NCI-H1092 (cell line): ENCODE measurements at regions not wholly inside any gene's neighbourhood (a gene's known extent, or its start where the extent isn't known, plus 50 kb on each side); places are given as distances from the start of the nearest gene placed in this dataset.

Experiments used
- DNase-seq: peaks from one replicate; lab custom pipeline; 2025; lab: John Stamatoyannopoulos, UW

DNA sequence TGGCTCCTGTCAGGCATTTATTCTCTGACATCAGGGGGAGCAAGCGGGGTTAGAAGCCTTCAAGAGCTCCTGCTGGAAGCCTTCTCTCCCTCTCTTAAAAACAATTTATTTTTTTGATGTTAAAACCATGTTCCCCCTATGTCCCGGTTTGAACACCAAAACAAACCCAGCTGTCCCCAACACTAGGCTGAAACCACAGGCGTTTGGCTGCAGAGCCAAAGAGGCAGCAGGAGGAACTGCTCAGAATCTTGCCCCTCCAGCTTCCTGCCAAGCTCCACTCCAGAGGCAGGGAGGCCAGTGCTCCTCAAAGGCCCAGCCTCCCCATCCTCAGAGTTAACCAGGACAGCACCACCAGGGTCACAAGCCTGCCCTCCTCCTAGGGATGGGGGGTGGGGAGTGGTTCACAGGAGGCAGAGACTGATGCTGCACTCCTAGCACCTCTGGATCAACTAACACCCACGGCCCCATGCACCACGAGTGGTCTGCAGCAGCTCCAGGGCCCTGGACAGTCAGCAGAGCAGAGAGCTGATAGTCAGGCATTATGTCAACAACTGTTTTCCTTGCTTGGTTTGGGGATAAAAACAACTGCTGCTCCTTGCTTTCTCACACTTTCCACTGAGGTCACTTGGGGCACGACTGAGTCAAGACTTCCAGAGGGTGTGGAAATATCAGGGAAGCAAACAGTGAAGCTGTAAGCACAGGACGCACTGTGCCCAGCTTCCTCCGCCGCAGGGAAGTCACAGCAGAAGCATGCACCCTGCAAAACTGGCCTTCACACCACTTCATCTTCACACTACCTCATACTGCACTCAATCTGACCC lies 96.5 kb upstream of the ADRA1B start:
- no peak for DNase-seq

DNA sequence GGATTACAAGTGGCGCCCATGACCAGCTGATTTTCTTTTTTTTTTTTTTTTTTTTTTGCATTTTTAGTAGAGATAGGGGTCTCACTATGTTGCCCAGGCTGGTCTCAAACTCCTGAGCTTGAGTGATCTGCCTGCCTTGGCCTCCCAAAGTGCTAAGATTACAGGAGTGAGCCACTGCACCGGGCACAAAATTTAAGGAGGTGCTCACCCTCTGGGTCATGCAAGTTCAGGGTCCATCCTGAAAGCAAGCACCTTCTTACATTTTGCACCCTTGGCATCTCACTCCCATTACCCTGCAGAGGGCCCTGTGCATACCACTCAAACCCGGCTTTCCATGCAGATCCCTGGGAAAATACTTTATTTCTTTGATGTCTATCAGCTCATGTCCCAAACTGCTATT lies 95.6 kb upstream of the ADRA1B start:
- no peak for DNase-seq

DNA sequence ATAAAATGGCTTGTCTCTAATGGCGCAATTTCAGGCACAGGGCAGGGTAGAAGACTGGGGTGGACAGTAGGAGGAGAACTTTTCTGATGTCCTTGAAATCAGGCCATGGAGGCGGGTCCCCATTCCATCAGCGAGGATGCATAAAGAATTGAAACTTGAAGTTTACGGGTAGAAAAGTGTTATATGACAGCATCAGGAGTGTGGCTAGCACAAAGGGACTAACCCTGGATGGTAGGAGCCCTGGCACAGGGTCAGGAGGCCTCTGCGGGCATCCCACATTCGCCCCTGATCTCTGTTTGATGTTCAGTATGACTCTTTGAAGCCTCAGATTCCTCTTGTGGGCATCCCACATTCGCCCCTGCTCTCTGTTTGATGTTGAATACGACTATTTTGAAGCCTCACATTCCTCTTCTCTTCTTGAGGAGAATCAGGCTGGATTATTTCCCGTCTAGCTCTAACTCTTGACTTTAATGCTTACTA lies 94.8 kb upstream of the ADRA1B start:
- DNase-seq, result no peak

DNA sequence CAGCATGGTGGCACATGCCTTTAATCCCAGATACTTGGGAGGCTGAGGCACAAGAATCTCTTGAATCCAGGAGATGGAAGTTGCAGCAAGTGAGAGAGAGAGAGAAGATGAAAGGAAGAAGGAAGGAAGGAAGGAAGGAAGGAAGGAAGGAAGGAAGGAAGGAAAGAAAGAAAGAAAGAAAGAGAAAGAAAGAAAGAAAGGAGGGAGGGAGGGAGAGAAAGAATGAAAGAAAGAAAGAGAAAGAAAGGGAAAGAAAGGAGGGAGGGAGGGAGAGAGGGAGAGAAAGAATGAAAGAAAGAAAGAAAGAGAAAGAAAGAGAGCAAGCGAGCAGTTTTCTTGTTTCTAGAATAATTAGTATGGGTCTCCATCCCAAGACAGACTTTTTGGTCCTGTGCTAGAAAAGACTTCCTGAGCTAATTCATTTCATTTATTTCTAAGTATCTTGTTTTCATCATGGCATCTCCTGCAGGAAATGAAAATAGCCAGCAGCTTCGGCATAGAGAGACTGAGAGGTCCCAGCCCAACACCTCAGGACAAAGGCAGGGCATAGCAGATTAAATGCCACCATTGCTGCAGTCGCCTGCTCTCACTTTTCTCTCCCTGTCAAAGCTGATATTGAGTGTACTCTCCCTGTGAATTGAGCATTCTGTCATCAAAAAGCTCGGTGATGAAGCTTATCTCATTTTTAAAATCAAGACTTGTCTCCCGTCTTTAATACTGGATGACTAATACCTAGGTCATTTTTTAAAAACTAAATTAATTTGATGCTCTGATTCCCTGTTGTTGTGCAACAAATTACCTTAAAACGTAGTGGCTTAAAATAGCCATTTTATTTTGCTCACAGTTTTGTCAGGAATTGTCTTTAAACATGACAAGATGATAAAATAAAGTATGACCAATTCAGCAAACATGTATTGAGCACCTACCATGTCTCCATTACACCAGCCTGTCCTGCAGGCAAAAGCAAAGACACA lies 91.8 kb upstream of the ADRA1B start:
- DNase-seq, result no peak

DNA sequence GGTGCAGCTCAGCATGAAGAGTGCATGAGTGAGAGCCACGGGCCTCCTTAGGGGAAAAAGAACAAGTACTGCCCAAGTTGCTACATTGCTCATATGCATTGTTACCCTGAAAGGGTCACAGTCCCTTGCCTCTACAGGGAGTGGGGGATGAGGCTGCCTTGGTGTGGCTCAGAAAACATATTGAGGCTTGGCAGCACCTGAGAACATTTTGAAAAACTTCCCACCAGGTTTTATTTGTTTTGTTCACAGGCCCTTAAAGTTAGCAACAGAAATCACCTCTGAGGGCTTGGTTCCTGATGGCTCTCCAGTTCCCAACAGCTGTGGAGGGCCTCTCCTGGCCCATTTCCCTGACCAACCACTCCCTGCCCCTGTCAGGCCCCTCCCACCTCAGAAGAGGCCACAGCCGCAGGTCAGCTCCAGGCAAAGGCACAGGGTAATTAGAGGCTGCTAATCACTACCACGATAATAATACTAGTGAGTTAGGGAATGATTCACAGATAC lies 90.7 kb upstream of the ADRA1B start:
- no peak for DNase-seq

DNA sequence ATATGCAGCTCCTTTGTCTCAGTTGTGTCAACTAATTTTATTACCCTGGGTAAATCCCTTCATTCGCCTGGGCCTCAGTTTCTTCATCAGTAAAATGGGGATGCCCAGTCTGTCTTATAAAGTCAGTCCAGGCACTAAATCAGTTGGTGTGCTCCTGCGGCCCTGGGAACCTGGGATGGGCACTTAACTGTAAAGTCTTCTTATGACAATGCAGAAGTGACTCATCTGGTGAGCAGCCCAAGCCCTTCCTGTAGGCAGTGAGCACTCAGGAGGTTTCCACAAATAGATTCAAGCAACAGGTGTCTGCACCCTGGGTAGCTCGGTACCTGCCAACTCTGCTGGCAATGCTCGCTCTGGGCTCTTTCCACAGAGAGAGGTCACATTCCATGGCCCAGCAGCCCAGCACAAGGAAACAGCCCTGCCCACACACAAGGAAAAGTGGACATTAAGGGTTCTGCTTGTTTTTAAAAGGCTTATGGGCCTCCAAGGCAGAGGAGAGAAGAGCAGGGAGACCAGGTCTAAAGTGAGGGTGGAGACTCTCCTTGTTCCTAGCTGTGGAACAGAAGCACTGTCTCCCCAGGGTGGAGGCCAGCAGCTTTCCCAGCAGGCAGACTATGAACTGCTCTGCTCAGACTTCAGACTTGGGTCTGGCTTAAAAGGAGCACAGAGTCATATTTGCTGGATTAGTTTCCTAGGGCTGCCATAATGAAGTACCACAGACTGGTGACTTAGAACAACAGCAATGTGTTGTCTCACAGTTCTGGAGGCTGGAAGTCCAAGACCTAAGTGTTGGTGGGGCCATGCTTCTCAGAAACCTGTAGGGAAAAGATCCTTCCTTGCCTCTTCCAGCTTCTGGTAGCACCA lies 89.7 kb upstream of the ADRA1B start:
- no peak for DNase-seq

DNA sequence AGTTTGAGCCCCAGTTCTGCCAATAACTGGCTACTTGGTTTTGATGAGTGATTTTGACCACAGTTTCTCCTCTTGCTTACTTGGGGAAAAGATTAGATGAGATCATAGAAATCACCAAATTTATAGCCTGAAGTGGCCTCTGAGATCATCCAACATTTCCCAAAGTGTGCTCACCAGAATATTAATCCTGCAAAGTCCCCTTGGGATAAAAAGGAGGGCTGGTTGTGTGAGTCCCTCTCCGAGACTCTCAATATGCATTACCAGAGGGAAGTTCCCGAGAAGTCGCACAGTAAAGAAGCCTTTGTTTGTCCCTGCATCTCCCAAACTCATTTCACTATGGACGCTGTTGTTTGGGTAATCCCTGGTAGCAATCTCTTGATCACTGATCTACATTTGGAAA lies 88.4 kb upstream of the ADRA1B start:
- DNase-seq, result no peak

DNA sequence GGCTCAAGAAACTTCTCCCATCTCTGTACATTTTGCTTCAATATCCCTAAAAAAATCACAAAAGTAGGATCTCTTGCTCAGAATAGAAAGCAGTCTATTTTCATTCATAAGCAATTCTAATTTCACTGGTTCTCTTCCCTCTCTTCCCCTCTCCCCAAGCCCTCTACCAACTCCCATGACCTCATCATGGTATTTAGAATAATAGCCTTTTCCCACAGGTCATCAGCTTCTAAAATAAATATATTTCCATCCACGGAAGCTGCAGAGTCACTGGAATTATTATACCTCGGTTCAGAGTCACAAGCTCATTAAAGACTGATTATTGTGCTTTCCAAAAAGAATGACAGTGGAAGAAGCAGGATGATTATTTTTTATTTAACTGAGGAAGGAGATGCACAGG lies 84.2 kb upstream of the ADRA1B start:
- no peak for DNase-seq

DNA sequence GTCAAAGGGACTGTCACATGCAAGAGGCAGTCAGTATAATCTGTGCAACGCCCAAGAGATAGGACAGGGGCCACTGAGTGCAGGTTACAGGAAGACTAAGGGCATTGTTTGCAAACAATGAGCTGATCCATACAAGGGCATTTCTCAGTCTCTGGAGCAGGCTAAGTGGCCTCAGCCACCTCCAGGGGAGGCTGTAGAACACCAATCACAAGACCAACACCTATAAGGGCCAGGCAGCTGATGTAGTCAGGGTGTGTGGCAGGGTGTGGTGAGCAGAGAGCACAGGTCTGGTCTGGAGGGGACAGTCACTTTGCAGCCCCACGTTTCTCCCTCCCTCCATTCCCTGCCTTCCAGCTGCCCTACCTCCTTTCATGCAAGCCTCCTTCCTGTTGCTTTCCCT lies 83.2 kb upstream of the ADRA1B start:
- no peak for DNase-seq

DNA sequence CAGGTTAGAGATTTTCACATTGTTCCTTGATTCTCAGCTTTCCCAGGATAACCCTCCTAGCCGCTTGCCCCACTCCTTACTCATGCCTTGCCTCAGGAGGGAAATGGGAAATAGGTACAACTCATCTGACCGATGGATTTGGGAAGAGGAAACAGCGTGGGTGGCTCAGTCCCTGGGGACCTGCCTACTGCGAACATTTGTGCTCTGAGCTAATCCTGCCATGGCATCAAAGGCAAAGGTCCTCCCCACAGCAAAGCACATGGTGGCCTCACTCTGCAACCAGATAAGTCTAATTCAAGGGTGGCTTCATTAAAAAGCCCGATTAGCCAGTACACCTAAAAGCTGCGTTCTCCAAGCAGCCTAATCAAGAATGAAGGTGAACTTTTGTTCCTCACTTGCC lies 82.4 kb upstream of the ADRA1B start:
- DNase-seq, result no peak

DNA sequence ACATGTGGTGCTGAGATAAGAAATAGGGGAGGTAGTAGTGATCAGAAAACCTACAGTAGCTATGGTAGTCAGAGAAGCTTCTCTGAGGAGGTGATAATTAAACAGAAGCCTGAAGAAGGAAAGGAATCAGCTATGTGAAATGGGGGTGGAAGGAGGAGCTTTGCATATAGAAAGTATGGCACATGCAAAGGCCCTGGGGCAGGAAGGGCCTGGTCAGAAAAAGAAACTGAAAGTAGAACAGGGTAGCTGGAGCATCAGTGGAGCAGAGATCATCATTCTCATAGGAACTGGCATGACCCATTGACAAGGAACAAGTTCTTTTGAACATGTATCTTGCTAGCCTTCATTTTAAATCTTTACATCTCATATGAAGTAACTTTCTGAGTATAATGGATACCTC lies 80.7 kb upstream of the ADRA1B start:
- no peak for DNase-seq

DNA sequence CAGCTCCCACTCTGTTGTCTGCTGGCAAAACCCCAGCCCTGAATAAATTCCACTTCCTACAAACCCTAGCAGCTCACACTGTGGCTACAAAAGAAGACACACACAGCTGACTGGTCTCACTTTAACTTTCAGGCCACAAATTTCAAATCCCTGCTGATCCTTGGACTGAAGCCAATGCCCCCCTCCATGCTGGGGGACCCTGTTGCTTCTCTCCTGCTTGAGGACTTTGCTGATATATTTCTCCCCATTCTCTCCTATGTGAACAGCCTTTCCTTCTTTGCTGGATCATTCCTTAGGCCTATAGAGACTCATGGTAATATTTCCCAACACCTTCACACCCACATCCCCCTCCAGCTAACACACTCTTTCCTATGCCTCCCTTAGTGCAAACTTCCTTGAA lies 79.6 kb upstream of the ADRA1B start:
- DNase-seq, result no peak

DNA sequence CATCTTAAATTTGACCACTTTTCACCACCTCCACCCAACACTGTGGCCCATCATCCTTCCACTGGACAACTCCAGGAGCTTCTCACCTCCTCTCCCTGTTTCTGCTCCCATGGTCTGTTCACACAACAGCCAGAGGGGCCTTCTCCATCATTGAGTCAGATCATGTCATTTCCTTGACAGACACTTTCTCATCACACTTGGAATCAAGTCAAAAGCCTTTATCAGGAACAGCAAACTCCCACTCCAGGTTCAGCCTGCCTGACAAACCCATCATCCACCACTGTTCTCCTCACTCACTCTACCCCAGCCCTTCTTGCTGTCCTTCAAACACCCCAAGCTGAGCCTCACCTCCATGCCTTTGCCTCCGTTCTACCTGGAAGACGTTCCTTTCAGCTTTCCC lies 78.4 kb upstream of the ADRA1B start:
- DNase-seq, result no peak

DNA sequence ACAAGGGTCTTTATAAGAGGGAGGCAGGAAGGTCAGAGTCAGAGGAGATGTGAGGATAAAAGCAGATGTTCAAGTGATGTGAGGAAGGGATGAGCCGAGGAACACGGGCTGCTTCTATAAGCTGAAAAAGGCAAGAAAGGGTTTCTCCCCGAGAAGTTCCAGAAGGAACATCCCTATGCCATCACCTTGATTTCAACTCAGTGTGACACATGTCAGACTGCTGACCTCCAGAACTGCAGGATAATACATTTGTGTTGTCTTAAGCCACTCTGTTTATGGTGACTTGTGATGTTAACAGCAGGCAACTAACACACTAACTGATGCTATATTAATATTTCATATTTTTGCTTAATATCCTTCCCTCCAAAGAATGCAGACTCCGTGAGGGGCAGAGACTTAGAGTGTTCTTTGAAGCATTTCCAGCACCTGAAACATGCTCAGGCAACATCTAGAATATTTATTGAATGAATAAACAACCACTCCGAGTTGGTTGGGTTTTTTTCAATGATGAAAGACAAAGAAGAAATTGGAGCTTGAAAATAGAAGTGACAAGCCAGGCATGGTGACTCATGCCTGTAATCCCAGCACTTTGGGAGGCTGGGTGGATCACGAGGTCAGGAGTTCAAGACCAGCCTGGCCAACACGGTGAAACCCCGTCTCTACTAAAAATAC lies 77.6 kb upstream of the ADRA1B start:
- no peak for DNase-seq

DNA sequence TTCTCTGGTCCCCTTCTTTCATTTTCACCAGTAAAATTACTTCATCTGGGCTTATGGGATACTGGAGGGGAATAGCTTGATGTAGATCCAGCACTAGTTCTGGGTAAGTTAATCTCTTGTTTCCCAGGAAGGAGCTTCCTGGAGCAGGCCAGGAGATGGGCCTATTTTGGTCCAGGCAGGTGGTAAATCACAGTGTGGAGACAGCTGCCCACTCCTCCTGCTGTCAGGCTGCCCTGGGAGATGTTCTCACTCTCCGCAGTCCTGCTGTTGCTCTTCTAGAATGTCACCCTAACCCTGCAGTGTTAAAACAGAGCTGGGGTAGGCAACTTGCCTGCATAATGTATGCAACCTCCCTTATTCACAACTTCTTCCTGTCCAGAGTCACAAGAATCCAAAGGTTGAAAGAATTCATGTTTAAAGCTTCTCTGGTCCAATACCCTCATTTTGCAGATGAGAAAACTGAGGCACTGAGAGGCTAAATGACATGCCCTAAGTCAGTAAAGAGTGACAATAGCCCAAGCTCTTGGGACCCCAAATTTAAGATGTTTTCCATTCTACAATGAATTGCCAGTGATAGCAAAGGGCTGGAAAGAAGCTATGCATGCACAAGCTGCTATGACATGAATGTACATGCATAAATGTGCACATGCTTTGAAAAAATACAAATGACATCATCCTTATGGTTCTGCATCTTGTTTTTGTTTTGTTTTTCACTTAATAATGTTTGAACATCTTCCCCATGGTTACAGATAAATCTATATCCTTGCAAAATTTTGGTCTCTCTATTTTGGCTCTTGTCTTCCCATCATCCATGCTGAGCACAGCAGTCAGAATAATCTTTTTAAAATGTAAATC lies 71.8 kb upstream of the ADRA1B start:
- no peak for DNase-seq

DNA sequence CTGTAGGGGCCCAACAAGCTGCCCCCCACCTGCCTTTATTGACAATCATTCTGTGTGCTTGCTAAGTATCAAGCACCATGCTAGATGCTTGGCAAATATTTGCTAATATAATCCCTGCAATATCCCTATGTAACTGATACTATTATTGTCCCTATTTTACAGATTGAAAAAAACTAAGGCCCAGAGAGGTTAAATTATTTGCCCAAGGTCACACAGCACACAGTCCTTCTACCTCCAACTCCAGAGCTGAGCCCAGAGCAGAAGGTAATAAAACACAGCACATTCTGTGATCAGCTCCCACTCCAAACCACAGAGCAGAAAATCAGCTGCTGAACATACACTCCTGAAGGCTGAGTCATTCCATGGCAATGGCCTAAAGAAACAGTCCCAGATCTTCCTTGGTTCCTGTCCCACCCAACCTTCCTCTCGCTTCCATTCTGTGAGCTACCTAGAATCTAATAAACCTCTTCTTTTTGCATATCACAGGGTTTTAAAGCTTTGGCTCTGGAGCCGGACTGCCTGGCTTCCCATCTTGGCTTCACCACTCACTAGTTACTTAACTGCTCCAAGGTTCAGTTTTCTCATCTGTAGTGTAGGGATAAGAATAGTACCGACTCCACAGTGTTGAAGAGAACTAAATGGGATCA lies 66.7 kb upstream of the ADRA1B start:
- DNase-seq, result no peak

DNA sequence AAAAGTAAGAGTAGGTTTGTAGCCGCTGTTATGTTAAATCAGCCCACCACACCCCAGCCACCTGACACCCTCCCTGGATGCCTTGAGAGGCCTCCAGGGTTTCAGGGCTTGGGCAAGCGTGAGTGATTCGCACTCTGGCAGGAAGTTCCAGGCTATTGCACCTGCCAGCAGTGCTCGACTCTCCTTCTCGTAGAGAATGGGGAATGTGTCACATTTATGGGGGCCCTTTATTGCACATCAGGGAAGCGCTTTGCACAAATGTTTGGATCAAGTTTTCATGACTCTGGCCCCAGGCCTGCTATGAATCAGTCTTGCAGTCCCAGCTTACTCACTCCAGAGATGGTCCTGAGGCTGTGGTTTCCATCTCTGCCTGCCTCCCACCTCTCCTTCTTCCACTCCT lies 66.1 kb upstream of the ADRA1B start:
- DNase-seq, result no peak

DNA sequence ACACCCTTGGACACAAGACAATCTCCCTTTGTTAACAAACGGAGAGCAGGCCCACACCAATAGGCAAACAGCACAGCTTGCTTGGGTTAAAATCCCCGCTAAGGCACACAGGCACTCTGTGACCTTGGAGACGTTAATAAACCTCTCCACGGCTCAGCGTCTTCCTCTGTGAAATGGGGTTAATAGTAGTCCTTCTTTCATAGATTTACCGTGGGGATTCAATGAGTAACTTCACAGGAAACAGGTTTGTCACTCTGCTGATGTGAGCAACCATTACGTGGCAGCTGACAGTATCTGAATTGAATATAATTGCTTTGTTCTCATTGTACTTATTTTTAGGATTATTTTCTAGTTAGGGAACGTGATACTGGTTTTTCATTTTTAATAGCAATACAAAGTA lies 65.2 kb upstream of the ADRA1B start:
- no peak for DNase-seq

DNA sequence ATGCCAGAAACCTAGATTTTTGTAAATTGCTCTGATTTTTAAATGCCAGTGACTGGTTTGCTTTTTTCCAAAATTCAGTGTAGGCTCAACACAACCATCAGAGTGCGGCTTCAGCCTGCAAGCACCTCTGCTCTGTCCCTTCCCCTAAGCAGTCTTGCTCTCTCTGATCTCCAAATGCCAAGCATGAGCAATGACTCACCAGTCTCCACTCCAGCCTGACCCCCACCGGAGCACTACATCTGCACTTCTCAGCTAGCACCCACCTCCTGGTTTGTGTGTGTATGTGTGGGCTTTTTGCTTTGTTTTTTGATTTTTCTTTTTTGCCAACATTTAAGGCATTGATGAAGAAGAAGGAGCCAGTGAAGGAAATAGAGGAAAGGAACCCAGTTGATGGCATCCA lies 61.4 kb upstream of the ADRA1B start:
- DNase-seq, result no peak
